GF-D8 (cell line): ENCODE measurements at regions not wholly inside any gene's neighbourhood (a gene's known extent, or its start where the extent isn't known, plus 50 kb on each side); places are given as distances from the start of the nearest gene placed in this dataset.

Experiments
- DNase-seq: peaks from one replicate; lab custom pipeline; 2025; lab: John Stamatoyannopoulos, UW

- DNase-seq: no peak
These were observed 195.7 kb upstream of the KCNG1 start for GRCh38 chr20:51218603-51219002.

- DNase-seq: no peak
These were observed 194.6 kb upstream of the KCNG1 start for GRCh38 chr20:51217347-51218045.

- no peak for DNase-seq
These were observed 193.9 kb upstream of the KCNG1 start for GRCh38 chr20:51216850-51217249.

- DNase-seq: no peak
These were observed 189.9 kb upstream of the KCNG1 start for GRCh38 chr20:51212816-51213215.

GRCh38 chr20:51211191-51211590 lies 188.3 kb upstream of the KCNG1 start:
- DNase-seq: no peak

- DNase-seq: no peak
These were observed 187.2 kb upstream of the KCNG1 start for GRCh38 chr20:51210084-51210483.

- DNase-seq: no peak
These were observed 185.3 kb upstream of the KCNG1 start for GRCh38 chr20:51208162-51208561.

- DNase-seq: no peak
These were observed 183.2 kb upstream of the KCNG1 start for GRCh38 chr20:51206032-51206662.

- no peak for DNase-seq
These were observed 181.9 kb upstream of the KCNG1 start for GRCh38 chr20:51204794-51205193.

- DNase-seq: no peak
These were observed 181.3 kb upstream of the KCNG1 start for GRCh38 chr20:51204051-51204715.

GRCh38 chr20:51202304-51202703 lies 179.4 kb upstream of the KCNG1 start:
- DNase-seq: no peak

GRCh38 chr20:51199920-51200319 lies 177.0 kb upstream of the KCNG1 start:
- DNase-seq: no peak

- no peak for DNase-seq
These were observed 176.1 kb upstream of the KCNG1 start for GRCh38 chr20:51198876-51199523.

GRCh38 chr20:51198238-51198637 lies 175.3 kb upstream of the KCNG1 start:
- DNase-seq: no peak

- DNase-seq: no peak
These were observed 174.2 kb upstream of the KCNG1 start for GRCh38 chr20:51196991-51197651.

GRCh38 chr20:51195990-51196389 lies 173.1 kb upstream of the KCNG1 start:
- no peak for DNase-seq

- DNase-seq: no peak
These were observed 172.6 kb upstream of the KCNG1 start for GRCh38 chr20:51195419-51195901.

- DNase-seq: no peak
These were observed 170.3 kb upstream of the KCNG1 start for GRCh38 chr20:51193066-51193772.

- DNase-seq: no peak
These were observed 167.9 kb upstream of the KCNG1 start for GRCh38 chr20:51190783-51191180.

GRCh38 chr20:51189814-51190782 lies 167.2 kb upstream of the KCNG1 start:
- DNase-seq: no peak
